ENCODE measurements at regions not wholly inside any gene's neighbourhood (a gene's known extent, or its start where the extent isn't known, plus 50 kb on each side); places are given as distances from the start of the nearest gene placed in this dataset.

GRCh38 chr7:85673876-85674275 lies 487.0 kb upstream of the SEMA3D start:
- TF ChIP-seq CTCF (IDR thresholded peaks at IDR 0.05): no peak
- no peak for TF ChIP-seq POLR2A (IDR thresholded peaks at IDR 0.05)

Measured in esophagus squamous epithelium (tissue), 4 donors.